ENCODE measurements at regions not wholly inside any gene's neighbourhood (a gene's known extent, or its start where the extent isn't known, plus 50 kb on each side); places are given as distances from the start of the nearest gene placed in this dataset.

DNA sequence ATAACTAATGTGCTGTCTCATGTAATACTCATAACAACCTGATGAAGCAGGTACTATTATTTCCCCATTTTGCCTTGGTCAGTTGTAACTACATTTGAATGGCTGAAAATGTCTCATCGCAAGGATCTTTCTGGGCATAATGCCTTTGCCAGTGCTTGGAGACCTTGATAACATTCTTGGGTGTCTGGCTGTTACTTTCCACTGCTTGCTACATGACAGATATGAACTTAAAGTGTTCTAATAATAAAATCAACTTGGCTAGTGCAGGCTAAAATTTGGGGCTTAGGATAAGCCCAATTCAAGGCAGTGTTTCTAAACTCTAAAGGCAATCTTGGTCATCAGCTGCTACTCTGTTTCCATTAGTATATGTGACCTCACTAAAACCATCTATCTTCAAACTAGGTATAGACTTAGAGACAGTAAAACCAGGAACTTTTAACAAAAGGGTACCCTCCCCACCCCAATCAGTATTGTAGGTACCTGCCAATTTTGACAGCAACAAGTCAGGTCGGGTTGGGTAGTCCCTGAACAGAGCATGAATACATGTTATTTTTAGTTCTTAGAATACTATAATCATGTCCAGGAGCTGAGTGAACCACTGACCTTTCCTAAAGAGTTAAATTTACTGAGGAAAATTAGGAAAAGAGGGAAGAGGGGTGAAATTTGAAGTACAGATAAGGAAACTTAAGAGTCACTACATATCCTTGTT, 68.2 kb upstream of the AHR start:
- Histone ChIP-seq H4K20me1 (replicated peaks in 1 of 2; ENCODE audit: control insufficient read depth in 1 of 2, insufficient read depth in 2 of 2, low read length in 2 of 2) (no peaks in the 10 kb centered on the region), H3K18ac (ENCODE audit: extremely low read depth, low read length) (no peak overlapping the region), H4K8ac (ENCODE audit: extremely low read depth, insufficient read depth, low read length) (no peak overlapping the region), H4K5ac (ENCODE audit: insufficient read length, low read depth, low read length) (no peak overlapping the region), H3K36me3 (ENCODE audit: control insufficient read depth in 2 of 4, insufficient read depth in 4 of 4, low read length in 3 of 4) (no peaks in the 10 kb centered on the region), H3K56ac (replicated peaks; ENCODE audit: insufficient read length, low read depth, low read length) (no peak overlapping the region), H3K9me3 (ENCODE audit: insufficient read depth in 2 of 2, low read depth in 1 of 2, low read length in 1 of 2) (no peaks in the 10 kb centered on the region), H3K4ac (replicated peaks; ENCODE audit: insufficient read length, low read depth, low read length) (no peak overlapping the region), H2BK5ac (ENCODE audit: low read depth, low read length) (no peak overlapping the region), H3K27ac (ENCODE audit: low read depth, low read length) (no peak overlapping the region), H3K4me2 (ENCODE audit: insufficient read depth in 1 of 2, low read depth in 2 of 2, low read length in 2 of 2) (no peak overlapping the region), H3K14ac (ENCODE audit: insufficient read length) (no peak overlapping the region), H3K23ac (ENCODE audit: insufficient read length) (no peak overlapping the region), H3K79me2 (ENCODE audit: control insufficient read depth in 1 of 2, insufficient read depth in 2 of 2, low read length in 2 of 2) (no peaks in the 10 kb centered on the region), H2BK20ac (ENCODE audit: low read length) (no peak overlapping the region), H2BK12ac (ENCODE audit: low read depth, low read length) (no peak overlapping the region), H2BK120ac (replicated peaks; ENCODE audit: low read depth, low read length) (no peak overlapping the region), H4K91ac (replicated peaks; ENCODE audit: insufficient read length, low read length) (no peak overlapping the region), H3K79me1 (ENCODE audit: low read depth, low read length) (no peaks in the 10 kb centered on the region), H3K27me3 (replicated peaks in 1 of 4; ENCODE audit: control insufficient read depth in 3 of 4, extremely low read depth in 1 of 4, insufficient read depth in 3 of 4, low read length in 3 of 4) (no peaks in the 10 kb centered on the region), H2AFZ (ENCODE audit: low read length) (no peak overlapping the region), H3K9ac (replicated peaks in 1 of 4; ENCODE audit: extremely low read depth in 1 of 4, low read depth in 3 of 4, low read length in 3 of 4) (no peak overlapping the region), H3K4me3 (ENCODE audit: extremely low read depth in 1 of 4, insufficient read depth in 2 of 4, low read depth in 3 of 4, low read length in 4 of 4) (no peak overlapping the region), H3K23me2 (ENCODE audit: low read depth, low read length) (no peaks in the 10 kb centered on the region), H2AK5ac (ENCODE audit: low read depth, low read length) (no peak overlapping the region), H2BK15ac (ENCODE audit: low read length) (no peak overlapping the region), H3K4me1 (replicated peaks in 1 of 4; ENCODE audit: control insufficient read depth in 3 of 4, insufficient read depth in 4 of 4, low read length in 3 of 4) (no peaks in the 10 kb centered on the region)
- ChIA-PET POLR2A (ENCODE audit: partially characterized antibody) (no interaction called here), CTCF (ENCODE audit: partially characterized antibody) (interaction anchor here (1.4 kb wide), 1 partner anchor 11 kb away, joined by 3 read pairs; no protein-coding TSS in a partner anchor)
- no peak for DNase-seq (ENCODE audit: low read depth in 1 of 2, low spot score in 2 of 2)
- 87% methylated on average over 2 of the region's 2 CpGs; no CpG with 5 or more reads in 1 of the 2 experiments for WGBS, 2 experiments (ENCODE audit: extremely low coverage in 1 of 2, insufficient coverage in 1 of 2, insufficient read length in 1 of 2, insufficient replicate concordance in 2 of 2, low coverage in 1 of 2, low lambda C conversion rate in 2 of 2, missing lambda C conversion rate in 1 of 2)
- FAIRE-seq: no peak
- TF ChIP-seq KDM1A (IDR thresholded peaks at IDR 0.05; ENCODE audit: borderline replicate concordance, low read length) (no peak), ASH2L (IDR thresholded peaks at IDR 0.05; ENCODE audit: low read length) (no peak), CBX5 (IDR thresholded peaks at IDR 0.05; ENCODE audit: low read depth, low read length) (no peak)
- TF ChIP-seq, protein P1, sequence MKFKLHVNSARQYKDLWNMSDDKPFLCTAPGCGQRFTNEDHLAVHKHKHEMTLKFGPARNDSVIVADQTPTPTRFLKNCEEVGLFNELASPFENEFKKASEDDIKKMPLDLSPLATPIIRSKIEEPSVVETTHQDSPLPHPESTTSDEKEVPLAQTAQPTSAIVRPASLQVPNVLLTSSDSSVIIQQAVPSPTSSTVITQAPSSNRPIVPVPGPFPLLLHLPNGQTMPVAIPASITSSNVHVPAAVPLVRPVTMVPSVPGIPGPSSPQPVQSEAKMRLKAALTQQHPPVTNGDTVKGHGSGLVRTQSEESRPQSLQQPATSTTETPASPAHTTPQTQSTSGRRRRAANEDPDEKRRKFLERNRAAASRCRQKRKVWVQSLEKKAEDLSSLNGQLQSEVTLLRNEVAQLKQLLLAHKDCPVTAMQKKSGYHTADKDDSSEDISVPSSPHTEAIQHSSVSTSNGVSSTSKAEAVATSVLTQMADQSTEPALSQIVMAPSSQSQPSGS (IDR thresholded peaks at IDR 0.05; ENCODE audit: low read length): no peak
